Chondrocyte (in vitro differentiated cells): ENCODE measurements at regions not wholly inside any gene's neighbourhood (a gene's known extent, or its start where the extent isn't known, plus 50 kb on each side); places are given as distances from the start of the nearest gene placed in this dataset.

ENCODE experiments used
- DNase-seq: peaks from one replicate; pipeline ENCODE4 v3.0.0; 2021; ENCODE audit warnings: mixed read lengths, low spot score
- H3K27ac Mint-ChIP-seq: one replicate; pipeline ENCODE4 v1.8.0; 2021; ENCODE audit warnings: mild to moderate bottlenecking, moderate library complexity, mixed read lengths; ENCODE audit not compliant: unreplicated experiment
- H3K27me3 Mint-ChIP-seq: 2 replicates; pipeline ENCODE4 v1.8.0; 2021; ENCODE audit warnings: low read depth, mixed read lengths
- H3K36me3 Mint-ChIP-seq: 2 replicates; pipeline ENCODE4 v1.8.0; 2021; ENCODE audit warnings: low read depth, mixed read lengths
- H3K4me1 Mint-ChIP-seq: 2 replicates; pipeline ENCODE4 v1.8.0; 2021; ENCODE audit warnings: low read depth, mild to moderate bottlenecking, mixed read lengths
- H3K4me3 Mint-ChIP-seq: one replicate; pipeline ENCODE4 v1.8.0; 2021; ENCODE audit warnings: mild to moderate bottlenecking, moderate library complexity, mixed read lengths; ENCODE audit not compliant: unreplicated experiment
- H3K9me3 Mint-ChIP-seq: 2 replicates; pipeline ENCODE4 v1.8.0; 2021; ENCODE audit warnings: low read depth, mixed read lengths
- TF ChIP-seq, protein P1 (sequence below): fragments of 200-600 bp; sonication (generic); IDR thresholded peaks from 2 replicates; pipeline ENCODE4 v1.5.0; 2021; ENCODE audit warnings: antibody characterized with exemption, mild to moderate bottlenecking, moderate library complexity

DNA sequence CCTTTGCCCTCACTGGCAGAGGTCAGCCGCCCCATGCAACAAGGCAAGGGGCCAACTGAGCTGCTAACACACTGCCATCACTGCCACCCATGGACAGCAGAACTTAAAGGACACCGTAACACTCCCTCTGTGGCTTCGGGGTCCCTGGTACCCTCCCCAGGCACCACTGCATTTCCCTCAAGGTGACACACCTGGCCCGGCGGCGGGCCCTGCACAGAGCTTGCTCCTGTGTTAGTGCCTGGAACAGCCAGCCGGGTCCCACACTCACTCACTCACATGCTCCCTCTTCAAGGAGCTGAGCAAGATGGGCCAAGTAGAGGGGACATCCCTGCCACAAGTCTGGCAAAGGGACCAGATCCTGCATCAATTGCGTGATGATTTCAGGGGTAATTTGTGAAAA is 126.5 kb upstream of the SOX4 start:
- Mint-ChIP-seq H3K27me3 (no peaks in the 10 kb centered on the region), H3K36me3 (no peaks in the 10 kb centered on the region), H3K9me3 (peaks cover 4% of the 10 kb centered on the region), H3K27ac (no peak overlapping the region), H3K4me1 (no peaks in the 10 kb centered on the region), H3K4me3 (no peak overlapping the region)
- DNase-seq = no peak
- TF ChIP-seq, protein P1, sequence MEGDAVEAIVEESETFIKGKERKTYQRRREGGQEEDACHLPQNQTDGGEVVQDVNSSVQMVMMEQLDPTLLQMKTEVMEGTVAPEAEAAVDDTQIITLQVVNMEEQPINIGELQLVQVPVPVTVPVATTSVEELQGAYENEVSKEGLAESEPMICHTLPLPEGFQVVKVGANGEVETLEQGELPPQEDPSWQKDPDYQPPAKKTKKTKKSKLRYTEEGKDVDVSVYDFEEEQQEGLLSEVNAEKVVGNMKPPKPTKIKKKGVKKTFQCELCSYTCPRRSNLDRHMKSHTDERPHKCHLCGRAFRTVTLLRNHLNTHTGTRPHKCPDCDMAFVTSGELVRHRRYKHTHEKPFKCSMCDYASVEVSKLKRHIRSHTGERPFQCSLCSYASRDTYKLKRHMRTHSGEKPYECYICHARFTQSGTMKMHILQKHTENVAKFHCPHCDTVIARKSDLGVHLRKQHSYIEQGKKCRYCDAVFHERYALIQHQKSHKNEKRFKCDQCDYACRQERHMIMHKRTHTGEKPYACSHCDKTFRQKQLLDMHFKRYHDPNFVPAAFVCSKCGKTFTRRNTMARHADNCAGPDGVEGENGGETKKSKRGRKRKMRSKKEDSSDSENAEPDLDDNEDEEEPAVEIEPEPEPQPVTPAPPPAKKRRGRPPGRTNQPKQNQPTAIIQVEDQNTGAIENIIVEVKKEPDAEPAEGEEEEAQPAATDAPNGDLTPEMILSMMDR = no peak

- no peak overlapping the region for H3K4me3 Mint-ChIP-seq
- H3K36me3 Mint-ChIP-seq = no peaks in the 10 kb centered on the region
- no peaks in the 10 kb centered on the region for H3K4me1 Mint-ChIP-seq
- peaks cover 4% of the 10 kb centered on the region for H3K9me3 Mint-ChIP-seq
- no peaks in the 10 kb centered on the region for H3K27me3 Mint-ChIP-seq
- TF ChIP-seq, protein P1 = no peak
- DNase-seq = no peak
- no peak overlapping the region for H3K27ac Mint-ChIP-seq
Observed at GRCh38 chr6:21468461-21468860, 125.1 kb upstream of the SOX4 start.

DNA sequence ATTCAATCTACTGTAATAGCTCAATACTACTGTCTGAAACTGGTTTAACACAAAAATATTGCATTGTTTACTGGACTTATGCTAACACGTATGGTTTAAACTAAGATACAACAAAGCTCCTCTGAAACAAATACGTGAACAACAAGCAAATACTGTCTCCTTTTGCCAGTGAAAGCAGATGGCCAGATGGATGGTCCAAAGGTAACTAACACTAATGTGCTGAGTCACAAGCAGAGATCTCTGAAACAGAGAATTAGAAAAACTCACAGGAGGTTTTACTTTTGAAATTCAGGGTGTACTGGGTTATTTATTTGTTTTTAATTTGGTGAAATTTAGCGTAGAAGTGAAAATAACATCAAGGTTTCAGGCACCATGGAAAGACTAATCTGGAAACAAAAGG is 124.3 kb upstream of the SOX4 start:
- peaks cover 4% of the 10 kb centered on the region for H3K9me3 Mint-ChIP-seq
- no peaks in the 10 kb centered on the region for H3K27me3 Mint-ChIP-seq
- H3K4me1 Mint-ChIP-seq = no peaks in the 10 kb centered on the region
- H3K27ac Mint-ChIP-seq = no peak overlapping the region
- TF ChIP-seq, protein P1 = no peak
- no peak for DNase-seq
- H3K36me3 Mint-ChIP-seq = no peaks in the 10 kb centered on the region
- H3K4me3 Mint-ChIP-seq = no peak overlapping the region

GRCh38 chr6:21476112-21476511 is 117.4 kb upstream of the SOX4 start:
- TF ChIP-seq, protein P1 = no peak
- no peak overlapping the region for H3K27ac Mint-ChIP-seq
- DNase-seq = no peak
- no peaks in the 10 kb centered on the region for H3K27me3 Mint-ChIP-seq
- no peak overlapping the region for H3K4me3 Mint-ChIP-seq
- H3K4me1 Mint-ChIP-seq = peaks cover 7% of the 10 kb centered on the region
- no peaks in the 10 kb centered on the region for H3K36me3 Mint-ChIP-seq
- H3K9me3 Mint-ChIP-seq = peaks cover 4% of the 10 kb centered on the region

- H3K4me1 Mint-ChIP-seq = peaks cover 7% of the 10 kb centered on the region
- TF ChIP-seq, protein P1 = no peak
- no peak overlapping the region for H3K4me3 Mint-ChIP-seq
- H3K27me3 Mint-ChIP-seq = no peaks in the 10 kb centered on the region
- H3K36me3 Mint-ChIP-seq = no peaks in the 10 kb centered on the region
- no peak for DNase-seq
- no peak overlapping the region for H3K27ac Mint-ChIP-seq
- no peaks in the 10 kb centered on the region for H3K9me3 Mint-ChIP-seq
Observed at GRCh38 chr6:21478411-21478810, 115.1 kb upstream of the SOX4 start.
